CD8-positive, alpha-beta memory T cell (primary cell): ENCODE measurements at regions not wholly inside any gene's neighbourhood (a gene's known extent, or its start where the extent isn't known, plus 50 kb on each side); places are given as distances from the start of the nearest gene placed in this dataset.

ENCODE experiments used
- CTCF ChIA-PET: fragments of 350-600 bp; sonication (Branson Sonifier 250); formaldehyde crosslinking; loops from one replicate; lab custom pipeline; 2021; ENCODE audit warnings: antibody characterized with exemption; lab: Charles Lee
- POLR2A ChIA-PET: fragments of 350-600 bp; sonication (Branson Sonifier 250); formaldehyde crosslinking; loops from one replicate; lab custom pipeline; 2021; ENCODE audit warnings: antibody characterized with exemption; lab: Charles Lee
- DNase-seq, 5 donors: peaks; one replicate each; pipeline versions ENCODE4 v3.0.0 to v3.0.0-alpha.2; 2020 to 2022; ENCODE audit warnings: mixed read lengths in 1 of 5
- H3K27ac ChIP-seq: one replicate; pipeline ENCODE4 v1.7.0; 2013; ENCODE audit warnings: low read depth, mild to moderate bottlenecking, low read length, moderate library complexity
- H3K27me3 ChIP-seq: 2 replicates; pipeline ENCODE4 v1.7.0; 2013; ENCODE audit warnings: low read length, mild to moderate bottlenecking; ENCODE audit not compliant: insufficient read depth, poor library complexity, severe bottlenecking
- H3K36me3 ChIP-seq: 2 replicates; pipeline ENCODE4 v1.7.0; 2013; ENCODE audit warnings: mild to moderate bottlenecking, low read length, moderate library complexity; ENCODE audit not compliant: insufficient read depth
- H3K4me1 ChIP-seq: 2 replicates; pipeline ENCODE4 v1.7.0; 2013; ENCODE audit warnings: mild to moderate bottlenecking, low read length, moderate library complexity; ENCODE audit not compliant: insufficient read depth
- H3K4me3 ChIP-seq: 2 replicates; pipeline ENCODE4 v1.7.0; 2013; ENCODE audit warnings: mild to moderate bottlenecking, low read length
- H3K9me3 ChIP-seq: 2 replicates; pipeline ENCODE4 v1.7.0; 2013; ENCODE audit warnings: mild to moderate bottlenecking, low read length
- H3K27ac Mint-ChIP-seq, 8 donors: one replicate each; pipeline ENCODE4 v1.8.0; 2020 to 2021; ENCODE audit warnings: mixed read lengths in 8 of 8, mild to moderate bottlenecking in 6 of 8, inconsistent platforms in 3 of 8, moderate library complexity in 3 of 8
- H3K27me3 Mint-ChIP-seq, 2 donors: one replicate each; pipeline ENCODE4 v1.8.0; 2020 to 2021; ENCODE audit warnings: mixed read lengths in 2 of 2, mild to moderate bottlenecking in 1 of 2, moderate library complexity in 1 of 2
- H3K36me3 Mint-ChIP-seq, 3 donors: one replicate each; pipeline ENCODE4 v1.8.0; 2020 to 2021; ENCODE audit warnings: mixed read lengths in 3 of 3, inconsistent platforms in 1 of 3, mild to moderate bottlenecking in 1 of 3
- H3K4me1 Mint-ChIP-seq, 3 donors: one replicate each; pipeline ENCODE4 v1.8.0; 2020 to 2021; ENCODE audit warnings: mixed read lengths in 3 of 3, inconsistent platforms in 1 of 3, mild to moderate bottlenecking in 1 of 3
- H3K4me3 Mint-ChIP-seq, 7 donors: one replicate each; pipeline ENCODE4 v1.8.0; 2020 to 2021; ENCODE audit warnings: mixed read lengths in 7 of 7, mild to moderate bottlenecking in 6 of 7, moderate library complexity in 4 of 7, inconsistent platforms in 2 of 7
- H3K9me3 Mint-ChIP-seq, 5 donors: one replicate each; pipeline ENCODE4 v1.8.0; 2020 to 2022; ENCODE audit warnings: mixed read lengths in 5 of 5, mild to moderate bottlenecking in 3 of 5, moderate library complexity in 2 of 5, inconsistent platforms in 1 of 5

DNA sequence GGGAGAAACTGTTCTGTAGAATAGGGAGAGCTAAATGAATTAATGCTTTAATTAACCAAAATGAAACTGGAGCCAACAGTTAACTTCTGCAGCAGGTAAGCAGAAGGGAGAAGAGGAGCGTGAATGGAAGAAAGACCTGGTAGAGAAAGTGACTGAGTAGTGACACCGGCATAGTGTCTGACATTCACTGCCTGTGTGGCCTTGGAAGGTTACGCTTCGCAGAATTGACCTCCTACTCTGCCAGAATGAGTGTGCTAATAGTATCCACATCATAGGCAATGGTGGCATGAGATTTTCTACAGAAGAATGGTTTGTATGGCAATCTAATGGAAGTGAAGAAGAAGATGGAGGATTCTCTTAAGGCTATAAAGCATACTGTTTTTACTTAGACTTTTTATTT, 614.4 kb downstream of the CPS1 start:
- H3K9me3 Mint-ChIP-seq = peaks cover 0 to 4% (median 2%) of the 10 kb centered on the region in 5 donors
- H3K27me3 ChIP-seq = no peaks in the 10 kb centered on the region
- CTCF ChIA-PET = no interaction called here
- H3K9me3 ChIP-seq = no peaks in the 10 kb centered on the region
- no peaks in the 10 kb centered on the region for H3K27me3 Mint-ChIP-seq
- H3K4me3 ChIP-seq = no peak overlapping the region
- no peak overlapping the region for H3K27ac Mint-ChIP-seq
- no peaks in the 10 kb centered on the region for H3K4me1 ChIP-seq
- no peak overlapping the region for H3K27ac ChIP-seq
- DNase-seq = no peak
- POLR2A ChIA-PET = no interaction called here
- no peaks in the 10 kb centered on the region for H3K36me3 Mint-ChIP-seq
- no peaks in the 10 kb centered on the region for H3K36me3 ChIP-seq
- H3K4me1 Mint-ChIP-seq = no peaks in the 10 kb centered on the region
- no peak overlapping the region for H3K4me3 Mint-ChIP-seq

- no peaks in the 10 kb centered on the region for H3K27me3 ChIP-seq
- Mint-ChIP-seq H3K36me3 (no peaks in the 10 kb centered on the region), H3K27me3 (no peaks in the 10 kb centered on the region), H3K27ac (no peak overlapping the region), H3K9me3 (peaks cover 0 to 10% (median 3%) of the 10 kb centered on the region in 5 donors), H3K4me3 (no peak overlapping the region), H3K4me1 (no peaks in the 10 kb centered on the region)
- H3K4me1 ChIP-seq = no peaks in the 10 kb centered on the region
- no peaks in the 10 kb centered on the region for H3K9me3 ChIP-seq
- no peak overlapping the region for H3K27ac ChIP-seq
- POLR2A ChIA-PET = no interaction called here
- H3K4me3 ChIP-seq = no peak overlapping the region
- no peaks in the 10 kb centered on the region for H3K36me3 ChIP-seq
- DNase-seq = no peak
- CTCF ChIA-PET = no interaction called here
These were observed 617.6 kb downstream of the CPS1 start for GRCh38 chr2:211174021-211174420.

GRCh38 chr2:211174631-211175030, 618.2 kb downstream of the CPS1 start:
- H3K36me3 ChIP-seq = no peaks in the 10 kb centered on the region
- POLR2A ChIA-PET = no interaction called here
- no peaks in the 10 kb centered on the region for H3K27me3 Mint-ChIP-seq
- H3K9me3 Mint-ChIP-seq = peaks cover 0 to 10% (median 3%) of the 10 kb centered on the region in 5 donors
- no peaks in the 10 kb centered on the region for H3K36me3 Mint-ChIP-seq
- no peak for DNase-seq
- CTCF ChIA-PET = no interaction called here
- no peaks in the 10 kb centered on the region for H3K4me1 Mint-ChIP-seq
- no peak overlapping the region for H3K27ac Mint-ChIP-seq
- H3K4me3 Mint-ChIP-seq = no peak overlapping the region
- no peak overlapping the region for H3K4me3 ChIP-seq
- H3K27me3 ChIP-seq = no peaks in the 10 kb centered on the region
- H3K4me1 ChIP-seq = no peaks in the 10 kb centered on the region
- H3K27ac ChIP-seq = no peak overlapping the region
- H3K9me3 ChIP-seq = no peaks in the 10 kb centered on the region

DNA sequence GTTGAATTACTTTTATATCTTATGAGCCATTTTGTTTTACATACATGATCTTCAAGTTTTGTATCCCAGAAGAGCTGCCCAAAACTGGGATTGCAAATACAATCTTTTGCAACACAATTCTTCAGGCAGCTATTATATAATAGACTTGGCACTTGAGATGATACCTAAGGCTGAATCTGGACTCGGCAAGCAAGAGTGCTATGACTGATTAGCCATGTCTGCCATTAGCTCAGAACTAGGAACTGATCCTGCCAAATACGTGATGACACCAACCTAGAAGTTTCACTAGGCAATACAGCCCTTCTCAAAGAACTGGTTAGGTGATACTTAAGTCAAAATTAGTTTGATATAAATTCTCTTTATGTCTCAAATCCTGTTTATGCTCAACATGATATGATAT, 619.6 kb downstream of the CPS1 start:
- Histone ChIP-seq H3K9me3 (no peaks in the 10 kb centered on the region), H3K36me3 (no peaks in the 10 kb centered on the region), H3K4me1 (no peaks in the 10 kb centered on the region), H3K27ac (no peak overlapping the region), H3K4me3 (no peak overlapping the region), H3K27me3 (no peaks in the 10 kb centered on the region)
- DNase-seq = no peak
- Mint-ChIP-seq H3K36me3 (no peaks in the 10 kb centered on the region), H3K4me1 (no peaks in the 10 kb centered on the region), H3K27me3 (no peaks in the 10 kb centered on the region), H3K9me3 (peaks cover 0 to 10% (median 3%) of the 10 kb centered on the region in 5 donors), H3K27ac (no peak overlapping the region), H3K4me3 (no peak overlapping the region)
- POLR2A ChIA-PET = no interaction called here
- CTCF ChIA-PET = no interaction called here

- H3K4me3 ChIP-seq = no peak overlapping the region
- H3K4me1 ChIP-seq = no peaks in the 10 kb centered on the region
- H3K27ac ChIP-seq = no peak overlapping the region
- H3K9me3 Mint-ChIP-seq = peaks cover 0 to 10% (median 3%) of the 10 kb centered on the region in 5 donors
- H3K27ac Mint-ChIP-seq = no peak overlapping the region
- H3K36me3 ChIP-seq = no peaks in the 10 kb centered on the region
- no peaks in the 10 kb centered on the region for H3K27me3 Mint-ChIP-seq
- ChIA-PET CTCF (no interaction called here), POLR2A (no interaction called here)
- DNase-seq = no peak
- no peaks in the 10 kb centered on the region for H3K4me1 Mint-ChIP-seq
- no peaks in the 10 kb centered on the region for H3K9me3 ChIP-seq
- no peaks in the 10 kb centered on the region for H3K36me3 Mint-ChIP-seq
- no peak overlapping the region for H3K4me3 Mint-ChIP-seq
- H3K27me3 ChIP-seq = no peaks in the 10 kb centered on the region
These were observed 620.2 kb downstream of the CPS1 start for GRCh38 chr2:211176514-211177141.

GRCh38 chr2:211181626-211182025, 625.2 kb downstream of the CPS1 start:
- Histone ChIP-seq H3K27ac (no peak overlapping the region), H3K36me3 (no peaks in the 10 kb centered on the region), H3K4me1 (no peaks in the 10 kb centered on the region), H3K4me3 (no peak overlapping the region), H3K9me3 (no peaks in the 10 kb centered on the region), H3K27me3 (no peaks in the 10 kb centered on the region)
- no peaks in the 10 kb centered on the region for H3K27me3 Mint-ChIP-seq
- no peak for DNase-seq
- CTCF ChIA-PET = no interaction called here
- H3K9me3 Mint-ChIP-seq = peaks cover 0 to 15% (median 0%) of the 10 kb centered on the region in 5 donors
- POLR2A ChIA-PET = no interaction called here
- H3K36me3 Mint-ChIP-seq = no peaks in the 10 kb centered on the region
- no peak overlapping the region for H3K4me3 Mint-ChIP-seq
- no peak overlapping the region for H3K27ac Mint-ChIP-seq
- H3K4me1 Mint-ChIP-seq = no peaks in the 10 kb centered on the region

- peaks cover 0 to 11% (median 3%) of the 10 kb centered on the region in 5 donors for H3K9me3 Mint-ChIP-seq
- no peaks in the 10 kb centered on the region for H3K4me1 Mint-ChIP-seq
- DNase-seq = no peak
- Histone ChIP-seq H3K9me3 (no peaks in the 10 kb centered on the region), H3K4me1 (no peaks in the 10 kb centered on the region), H3K36me3 (no peaks in the 10 kb centered on the region), H3K4me3 (no peak overlapping the region), H3K27me3 (no peaks in the 10 kb centered on the region), H3K27ac (no peak overlapping the region)
- H3K27me3 Mint-ChIP-seq = no peaks in the 10 kb centered on the region
- no peak overlapping the region for H3K4me3 Mint-ChIP-seq
- H3K27ac Mint-ChIP-seq = no peak overlapping the region
- H3K36me3 Mint-ChIP-seq = no peaks in the 10 kb centered on the region
- ChIA-PET POLR2A (no interaction called here), CTCF (no interaction called here)
These were observed 631.2 kb downstream of the CPS1 start for GRCh38 chr2:211187602-211188001.

DNA sequence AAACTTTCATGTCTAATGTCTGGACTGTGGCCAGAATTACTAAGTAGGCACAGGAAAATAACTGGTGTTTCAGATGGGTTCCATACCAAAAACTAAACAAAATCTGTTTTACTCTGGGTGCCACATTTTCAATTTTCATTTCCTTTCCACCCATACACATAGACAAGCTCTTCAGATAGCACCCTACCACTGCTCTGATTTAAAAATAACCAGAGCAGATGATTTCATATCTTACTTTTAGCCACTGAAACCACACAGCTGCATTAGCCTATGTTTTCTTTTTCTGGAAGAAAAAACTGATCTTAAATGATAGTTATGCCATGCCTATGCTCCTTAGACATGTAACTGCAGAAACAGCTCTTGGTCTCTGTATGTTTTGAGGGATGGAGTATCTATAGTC, 647.6 kb downstream of the CPS1 start:
- CTCF ChIA-PET = no interaction called here
- Histone ChIP-seq H3K9me3 (no peaks in the 10 kb centered on the region), H3K27ac (no peak overlapping the region), H3K4me1 (no peaks in the 10 kb centered on the region), H3K36me3 (no peaks in the 10 kb centered on the region), H3K27me3 (no peaks in the 10 kb centered on the region), H3K4me3 (no peak overlapping the region)
- Mint-ChIP-seq H3K4me1 (no peaks in the 10 kb centered on the region), H3K9me3 (peaks cover 0 to 23% (median 2%) of the 10 kb centered on the region in 5 donors), H3K4me3 (no peak overlapping the region), H3K36me3 (no peaks in the 10 kb centered on the region), H3K27me3 (no peaks in the 10 kb centered on the region), H3K27ac (no peak overlapping the region)
- POLR2A ChIA-PET = no interaction called here
- DNase-seq = no peak
